ENCODE measurements at regions not wholly inside any gene's neighbourhood (a gene's known extent, or its start where the extent isn't known, plus 50 kb on each side); places are given as distances from the start of the nearest gene placed in this dataset.

DNA sequence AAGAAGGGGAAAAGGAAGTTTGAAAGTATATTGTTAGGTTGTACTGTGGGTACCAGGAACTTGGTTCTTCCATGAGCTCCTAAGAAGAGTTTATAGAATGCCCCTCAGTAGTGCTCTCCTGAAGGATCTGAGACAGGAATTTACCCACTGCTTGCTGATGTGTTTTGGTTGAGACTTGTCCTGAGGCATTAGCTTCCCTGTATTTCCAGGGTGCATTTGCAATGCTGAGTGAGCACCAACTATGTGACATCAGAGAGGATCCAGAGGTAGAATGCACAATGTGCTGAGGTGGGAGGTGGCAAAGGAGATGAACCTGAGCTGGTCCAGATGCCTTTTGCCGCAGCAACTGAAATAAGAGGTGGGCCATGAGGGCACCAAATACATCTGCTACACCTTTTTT lies 64.3 kb upstream of the LRRC3B start:
- Histone ChIP-seq H3K14ac (ENCODE audit: insufficient read length) (no peak overlapping the region), H2BK120ac (replicated peaks; ENCODE audit: low read depth, low read length) (no peak overlapping the region), H3K4me1 (replicated peaks in 1 of 4; ENCODE audit: control insufficient read depth in 3 of 4, insufficient read depth in 4 of 4, low read length in 3 of 4) (no peaks in the 10 kb centered on the region), H3K4me2 (ENCODE audit: insufficient read depth in 1 of 2, low read depth in 2 of 2, low read length in 2 of 2) (no peak overlapping the region), H3K4me3 (ENCODE audit: extremely low read depth in 1 of 4, insufficient read depth in 2 of 4, low read depth in 3 of 4, low read length in 4 of 4) (no peak overlapping the region), H4K5ac (ENCODE audit: insufficient read length, low read depth, low read length) (no peak overlapping the region), H3K36me3 (ENCODE audit: control insufficient read depth in 2 of 4, insufficient read depth in 4 of 4, low read length in 3 of 4) (no peaks in the 10 kb centered on the region), H2AFZ (ENCODE audit: low read length) (no peak overlapping the region), H4K20me1 (replicated peaks in 1 of 2; ENCODE audit: control insufficient read depth in 1 of 2, insufficient read depth in 2 of 2, low read length in 2 of 2) (no peaks in the 10 kb centered on the region), H3K9ac (replicated peaks in 1 of 4; ENCODE audit: extremely low read depth in 1 of 4, low read depth in 3 of 4, low read length in 3 of 4) (no peak overlapping the region), H2BK12ac (ENCODE audit: low read depth, low read length) (no peak overlapping the region), H3K79me1 (ENCODE audit: low read depth, low read length) (no peaks in the 10 kb centered on the region), H3K23ac (ENCODE audit: insufficient read length) (no peak overlapping the region), H4K8ac (ENCODE audit: extremely low read depth, insufficient read depth, low read length) (no peak overlapping the region), H2BK20ac (ENCODE audit: low read length) (no peak overlapping the region), H3K4ac (replicated peaks; ENCODE audit: insufficient read length, low read depth, low read length) (no peak overlapping the region), H3K56ac (replicated peaks; ENCODE audit: insufficient read length, low read depth, low read length) (no peak overlapping the region), H3K23me2 (ENCODE audit: low read depth, low read length) (no peaks in the 10 kb centered on the region), H2BK5ac (ENCODE audit: low read depth, low read length) (no peak overlapping the region), H3K27ac (ENCODE audit: low read depth, low read length) (no peak overlapping the region), H3K79me2 (ENCODE audit: control insufficient read depth in 1 of 2, insufficient read depth in 2 of 2, low read length in 2 of 2) (no peaks in the 10 kb centered on the region), H2AK5ac (ENCODE audit: low read depth, low read length) (no peak overlapping the region), H2BK15ac (ENCODE audit: low read length) (no peak overlapping the region), H4K91ac (replicated peaks; ENCODE audit: insufficient read length, low read length) (no peak overlapping the region), H3K9me3 (ENCODE audit: insufficient read depth in 2 of 2, low read depth in 1 of 2, low read length in 1 of 2) (no peaks in the 10 kb centered on the region), H3K27me3 (replicated peaks in 1 of 4; ENCODE audit: control insufficient read depth in 3 of 4, extremely low read depth in 1 of 4, insufficient read depth in 3 of 4, low read length in 3 of 4) (no peaks in the 10 kb centered on the region), H3K18ac (ENCODE audit: extremely low read depth, low read length) (no peak overlapping the region)
- WGBS, 2 experiments (ENCODE audit: extremely low coverage in 1 of 2, insufficient coverage in 1 of 2, insufficient read length in 1 of 2, insufficient replicate concordance in 2 of 2, low coverage in 1 of 2, low lambda C conversion rate in 2 of 2, missing lambda C conversion rate in 1 of 2): 81% methylated on average over 1 of the region's 1 CpG; no CpG with 5 or more reads in 1 of the 2 experiments
- POLR2A ChIA-PET (ENCODE audit: partially characterized antibody): no interaction called here
- CTCF ChIA-PET (ENCODE audit: partially characterized antibody): interaction anchor here (1.1 kb wide), 1 partner anchor 10 kb away, joined by 3 read pairs; no protein-coding TSS in a partner anchor
- no peak for DNase-seq (ENCODE audit: low read depth in 1 of 2, low spot score in 2 of 2)
- TF ChIP-seq SUZ12 (IDR thresholded peaks at IDR 0.05; ENCODE audit: low read length): no peak
- no peak for TF ChIP-seq POU5F1 (IDR thresholded peaks at IDR 0.05; ENCODE audit: low read depth, low read length)
- TF ChIP-seq, protein P1, sequence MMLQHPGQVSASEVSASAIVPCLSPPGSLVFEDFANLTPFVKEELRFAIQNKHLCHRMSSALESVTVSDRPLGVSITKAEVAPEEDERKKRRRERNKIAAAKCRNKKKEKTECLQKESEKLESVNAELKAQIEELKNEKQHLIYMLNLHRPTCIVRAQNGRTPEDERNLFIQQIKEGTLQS (IDR thresholded peaks at IDR 0.05; ENCODE audit: insufficient read depth, low read depth, low read length): no peak
- FAIRE-seq: no peak
